PC-3 (cell line): ENCODE measurements at regions not wholly inside any gene's neighbourhood (a gene's known extent, or its start where the extent isn't known, plus 50 kb on each side); places are given as distances from the start of the nearest gene placed in this dataset.

Experiments used
- CTCF ChIP-seq: fragments of 300-600 bp; sonication (generic); conservative IDR thresholded peaks from 2 replicates; pipeline ENCODE4 v1.5.1; 2017; ENCODE audit warnings: antibody characterized with exemption, low read depth, mild to moderate bottlenecking, low read length
- EZH2 ChIP-seq: fragments of 300-600 bp; sonication (generic); IDR thresholded peaks from one replicate; pipeline ENCODE4 v1.6.1; 2017; ENCODE audit warnings: antibody characterized with exemption, mild to moderate bottlenecking, low read length; ENCODE audit not compliant: unreplicated experiment

- no peak for TF ChIP-seq EZH2
- no peak for TF ChIP-seq CTCF
These were observed 123.4 kb downstream of the BASP1 start for GRCh38 chr5:17340819-17341218.
